ENCODE measurements at regions not wholly inside any gene's neighbourhood (a gene's known extent, or its start where the extent isn't known, plus 50 kb on each side); places are given as distances from the start of the nearest gene placed in this dataset.
"Not testable (repeated sequence)": the region's sequence is repeated elsewhere in the genome, so short reads cannot be mapped to it uniquely, and the experiment has no call there.

- H3K27ac ChIP-seq; H3K27me3 ChIP-seq; H3K36me3 ChIP-seq; ATAC-seq (ENCODE audit: low FRiP score in 2 of 2); DNase-seq; H3K4me1 ChIP-seq; H3K9me3 ChIP-seq; H3K4me3 ChIP-seq: not testable (repeated sequence)
- 74 to 75% methylated on average over 2 of the region's 2 CpGs for WGBS, 2 donors
Observed at GRCh38 chr2:91989781-91990180, 2881.4 kb upstream of the TEKT4 start.

- not testable (repeated sequence) for DNase-seq; H3K27ac ChIP-seq; H3K9me3 ChIP-seq; H3K4me1 ChIP-seq; H3K36me3 ChIP-seq; ATAC-seq (ENCODE audit: low FRiP score in 2 of 2); H3K4me3 ChIP-seq; H3K27me3 ChIP-seq
- 85 to 91% methylated on average over 3 of the region's 3 CpGs for whole genome bisulfite sequencing, 2 donors
Observed at GRCh38 chr2:92006557-92006956, 2864.7 kb upstream of the TEKT4 start.

All from upper lobe of left lung (tissue), 6 donors.